Stimulated activated CD8-positive, alpha-beta memory T cell treated with anti-CD3 and anti-CD28 coated beads, Interleukin-15, amount 100 ng/mL, for 4 hours (primary cell): ENCODE measurements at regions not wholly inside any gene's neighbourhood (a gene's known extent, or its start where the extent isn't known, plus 50 kb on each side); places are given as distances from the start of the nearest gene placed in this dataset.

Experiments used
- DNase-seq, 2 donors: peaks; one replicate each; pipeline ENCODE4 v3.0.0-alpha.2; 2020; ENCODE audit warnings: low read depth in 2 of 2

DNA sequence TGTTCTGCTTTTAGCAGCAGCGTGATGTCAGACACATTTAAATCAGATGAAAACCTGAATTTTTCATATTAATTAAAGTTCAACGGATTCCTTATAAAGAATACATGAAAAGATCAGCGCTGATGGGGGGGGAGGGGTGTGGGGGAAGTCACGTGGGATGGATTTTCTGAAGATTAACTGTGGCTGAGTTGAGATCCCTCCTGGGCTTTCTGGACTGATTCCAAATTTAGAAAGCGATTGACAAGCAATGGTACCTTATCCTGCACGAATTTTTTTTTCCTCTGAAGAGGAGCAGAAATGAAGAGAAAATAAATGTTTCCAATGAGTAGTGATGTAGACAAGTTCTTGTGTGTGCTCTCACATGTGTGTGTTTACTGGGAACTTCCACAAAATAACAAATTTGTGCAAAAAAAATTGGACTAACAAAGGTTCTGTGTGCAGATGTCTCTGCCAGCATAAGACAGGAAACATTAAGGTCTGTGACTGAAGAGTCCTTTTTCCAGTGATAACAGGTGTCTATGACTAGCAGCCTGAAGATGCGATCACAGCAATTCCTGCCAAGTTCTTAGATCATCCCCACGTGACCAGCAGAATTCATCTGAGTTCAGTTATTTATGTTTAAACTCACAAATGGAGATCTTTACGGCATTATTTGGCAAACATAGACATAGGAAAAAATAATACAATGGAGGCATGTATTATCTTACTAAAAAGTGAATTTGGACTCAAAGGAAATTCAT is 585.2 kb upstream of the CELF2 start:
- no peak for DNase-seq

DNA sequence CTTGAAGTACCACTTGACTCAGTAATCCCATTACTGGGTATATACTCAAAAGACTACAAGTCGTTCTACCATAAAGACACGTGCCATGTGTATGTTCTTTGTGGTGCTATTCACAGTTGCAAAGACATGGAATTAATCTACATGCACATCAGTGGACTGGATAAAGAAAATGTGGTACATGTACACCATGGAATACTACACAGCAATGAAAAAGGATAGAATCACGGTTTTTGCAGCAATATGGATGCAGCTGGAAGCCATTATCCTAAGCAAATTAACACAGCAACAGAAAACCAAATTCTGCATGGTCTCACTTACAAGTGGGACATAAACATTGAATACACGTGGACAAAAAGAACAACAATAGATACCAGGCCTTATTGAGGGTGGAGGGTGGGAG is 583.4 kb upstream of the CELF2 start:
- no peak for DNase-seq

DNA sequence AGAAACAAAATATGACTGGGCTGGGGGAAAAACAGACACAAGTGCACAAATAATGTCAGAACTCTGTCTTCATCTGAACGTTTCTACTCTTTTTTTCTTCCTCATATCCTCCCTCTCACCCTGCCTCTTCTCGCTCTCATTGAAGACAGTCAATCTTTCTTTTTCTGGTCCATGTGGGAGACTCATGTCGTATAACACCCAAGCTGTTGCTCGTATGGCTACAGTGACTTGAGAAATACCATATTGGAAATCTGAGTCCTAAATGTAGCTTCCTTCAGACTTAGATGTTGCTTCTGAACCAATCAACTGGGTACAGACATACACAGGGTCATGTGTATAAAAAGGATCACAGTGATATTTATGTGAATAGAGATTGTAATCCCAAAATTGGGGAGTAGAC is 579.8 kb upstream of the CELF2 start:
- no peak for DNase-seq

DNA sequence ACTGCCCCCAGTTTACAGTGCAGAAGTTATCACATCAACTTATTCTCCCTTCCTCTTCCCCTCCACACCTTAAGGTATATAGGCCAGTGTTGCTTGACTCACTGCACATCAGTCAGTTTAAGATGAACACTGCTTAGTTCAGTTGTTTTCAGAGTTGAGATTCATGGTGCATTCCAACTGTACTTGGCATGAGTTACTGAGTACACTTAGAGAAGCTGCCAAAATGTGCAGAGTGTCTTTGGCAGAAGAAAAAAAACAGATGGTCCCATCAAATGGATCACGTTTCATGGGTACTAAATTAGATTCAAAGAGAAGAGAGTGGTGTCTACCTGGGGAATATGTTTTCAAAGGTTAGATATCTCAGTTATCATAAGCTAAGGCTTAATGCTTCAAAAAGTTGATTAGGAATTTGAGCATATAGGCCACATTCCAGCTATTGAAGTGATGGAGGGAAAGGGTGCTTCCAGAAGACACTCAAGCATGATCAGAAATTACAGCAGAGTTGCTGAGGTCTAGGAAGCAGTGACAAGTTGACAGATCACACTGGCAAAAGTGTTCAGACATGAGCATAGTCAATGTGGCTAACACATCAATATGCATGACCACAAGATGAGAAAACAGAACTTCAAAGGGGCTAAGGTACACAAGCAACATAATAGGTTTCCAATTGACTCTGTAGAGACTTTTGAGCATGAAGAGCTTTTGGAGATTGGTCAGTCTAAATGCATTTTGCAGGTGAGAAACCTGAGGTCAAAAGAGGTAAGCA is 579.2 kb upstream of the CELF2 start:
- DNase-seq: no peak

DNA sequence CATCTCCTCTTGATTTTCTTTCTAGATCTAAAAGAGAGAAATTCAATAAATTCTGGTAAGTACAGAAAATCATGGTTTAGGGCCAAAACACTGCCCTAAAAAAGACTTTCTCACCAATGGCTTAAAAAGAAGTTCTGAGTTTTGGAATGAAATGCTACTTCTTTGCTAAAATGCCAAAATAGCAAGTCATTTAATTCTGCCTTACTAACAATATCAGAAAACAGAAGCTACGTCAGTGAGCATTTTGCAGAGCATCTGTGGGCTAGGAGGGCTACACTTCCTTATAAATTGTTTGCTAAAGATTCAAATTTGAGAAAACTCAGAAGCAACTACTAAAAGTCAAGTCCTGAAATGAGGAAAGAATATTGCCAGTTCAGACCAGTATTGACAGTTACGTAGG is 560.8 kb upstream of the CELF2 start:
- no peak for DNase-seq

DNA sequence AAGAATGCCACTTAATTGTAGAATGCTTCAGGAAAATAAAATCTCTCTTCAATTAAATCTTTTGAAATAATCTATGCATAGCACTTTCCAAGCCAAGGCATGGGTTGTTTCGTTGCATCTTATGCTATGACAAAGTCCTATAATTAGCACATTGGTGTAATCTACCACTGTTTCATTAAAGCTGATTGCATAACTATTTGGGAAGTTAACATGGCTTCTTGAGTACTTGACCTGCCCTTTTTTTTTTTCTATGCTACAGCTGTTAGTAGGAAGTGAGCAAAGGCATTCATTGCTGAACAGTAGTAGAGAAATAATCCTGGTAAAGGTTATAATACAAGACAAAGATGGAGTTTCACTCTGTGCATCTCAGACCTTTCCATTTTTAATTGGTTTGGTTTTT is 557.2 kb upstream of the CELF2 start:
- no peak for DNase-seq

DNA sequence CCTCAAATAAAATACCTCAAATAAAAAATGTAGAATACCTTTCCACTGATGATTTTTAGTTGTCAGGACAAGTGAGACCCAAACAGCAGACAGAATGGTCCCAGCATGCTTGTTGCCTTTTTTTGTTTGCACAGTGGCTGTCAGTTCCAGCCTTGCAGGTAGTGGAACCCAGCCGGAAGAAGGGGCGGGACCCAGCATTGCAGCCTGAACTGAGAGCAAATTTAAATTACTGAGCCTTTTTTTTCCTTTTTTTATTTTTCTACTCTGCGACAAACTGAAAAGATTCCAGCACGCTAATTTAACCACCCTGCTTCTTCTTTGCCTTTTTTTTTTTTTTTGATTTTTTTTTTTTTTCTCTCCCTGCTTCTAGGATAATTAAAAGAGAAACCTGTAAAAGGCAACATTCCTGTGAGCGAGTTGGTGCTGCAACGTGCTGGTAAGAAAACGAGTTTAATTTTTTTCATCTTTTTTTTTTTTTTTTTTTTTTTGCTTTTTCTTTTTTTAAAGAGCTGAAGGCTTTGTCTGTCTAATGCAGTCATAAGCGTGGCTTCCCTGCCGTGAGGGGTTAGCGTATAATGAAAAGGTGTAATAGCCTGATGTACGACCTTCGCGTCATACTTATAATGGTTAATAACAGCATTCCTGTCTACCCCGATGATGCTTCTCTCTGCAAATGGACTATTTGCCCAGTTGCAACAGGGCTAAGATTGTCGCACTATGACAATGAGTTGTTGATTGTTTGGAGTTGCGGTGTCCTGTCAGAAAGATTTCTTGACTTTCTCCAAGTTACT is 555.3 kb upstream of the CELF2 start:
- no peak for DNase-seq

DNA sequence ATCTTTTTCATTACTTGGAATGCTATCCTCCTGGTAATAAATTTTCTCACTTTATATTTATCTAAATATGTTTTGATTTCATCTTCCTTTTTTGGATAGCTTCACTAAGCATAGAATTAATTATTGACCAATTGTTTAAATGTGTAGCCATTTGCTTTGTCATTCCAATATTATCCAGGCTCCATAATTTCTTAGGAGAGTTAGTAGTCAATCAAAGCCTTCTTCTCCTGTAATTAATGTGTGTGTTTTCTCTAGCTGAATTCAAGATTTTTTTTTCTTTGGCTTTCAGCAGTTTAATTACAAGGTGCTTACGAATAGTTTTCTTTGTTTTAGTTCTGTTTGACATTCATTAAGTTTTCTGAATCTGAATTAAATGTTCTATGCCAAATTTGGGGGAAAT is 545.9 kb upstream of the CELF2 start:
- DNase-seq: no peak

DNA sequence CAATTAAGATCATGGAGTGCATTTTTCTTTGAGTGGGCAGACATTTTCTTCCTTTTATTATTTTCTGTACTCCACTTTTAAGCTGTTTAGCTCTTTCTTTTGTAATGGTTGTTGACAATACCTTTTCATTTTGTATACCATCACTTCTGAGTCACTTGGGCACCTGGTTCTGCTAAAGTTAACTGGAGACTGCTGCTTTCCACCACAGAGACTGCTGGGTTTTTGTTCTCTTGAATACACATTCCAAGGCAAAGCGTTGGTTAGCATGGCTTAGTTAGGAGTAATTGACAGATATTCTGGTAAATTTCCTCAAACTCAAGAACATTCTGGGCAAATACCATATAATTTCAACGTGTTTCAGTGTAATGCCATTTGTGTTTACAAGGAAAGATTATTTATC is 541.9 kb upstream of the CELF2 start:
- no peak for DNase-seq

DNA sequence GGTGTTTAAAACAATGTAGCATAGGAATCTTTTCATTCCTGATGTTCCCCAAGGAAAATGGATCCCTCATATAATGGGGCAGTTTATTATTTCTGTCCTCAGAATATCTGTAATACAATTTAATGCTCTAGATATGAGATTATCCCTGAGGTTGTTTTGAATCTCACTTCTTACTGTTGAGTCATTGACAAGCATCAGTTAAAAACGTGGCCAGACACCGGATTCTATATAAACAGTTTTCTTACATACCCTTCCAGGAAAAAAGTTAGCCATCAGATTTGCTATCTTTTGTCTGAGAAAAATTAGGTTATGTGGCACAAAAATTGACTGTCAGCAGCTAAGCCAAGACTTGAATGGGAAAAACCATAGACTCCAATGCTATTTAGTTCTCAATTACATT is 539.8 kb upstream of the CELF2 start:
- no peak for DNase-seq

DNA sequence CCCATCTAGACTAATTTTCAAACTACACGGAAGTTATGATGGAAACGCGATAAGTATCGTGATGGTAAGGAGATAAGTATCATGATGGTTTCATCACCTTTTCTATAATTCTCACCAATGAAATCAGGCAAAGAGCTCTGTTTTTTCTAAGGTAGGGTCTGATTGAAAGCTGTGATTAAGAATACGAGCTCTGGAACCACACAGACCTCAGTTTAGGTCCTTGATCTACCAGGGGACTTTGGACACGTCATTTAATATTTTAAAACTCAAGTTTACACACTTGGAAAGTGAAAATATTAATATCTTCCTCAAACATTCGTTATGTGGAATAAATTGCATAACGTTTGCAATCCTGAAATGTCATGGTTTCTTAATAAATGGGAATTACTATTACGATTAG is 538.2 kb upstream of the CELF2 start:
- DNase-seq: no peak

DNA sequence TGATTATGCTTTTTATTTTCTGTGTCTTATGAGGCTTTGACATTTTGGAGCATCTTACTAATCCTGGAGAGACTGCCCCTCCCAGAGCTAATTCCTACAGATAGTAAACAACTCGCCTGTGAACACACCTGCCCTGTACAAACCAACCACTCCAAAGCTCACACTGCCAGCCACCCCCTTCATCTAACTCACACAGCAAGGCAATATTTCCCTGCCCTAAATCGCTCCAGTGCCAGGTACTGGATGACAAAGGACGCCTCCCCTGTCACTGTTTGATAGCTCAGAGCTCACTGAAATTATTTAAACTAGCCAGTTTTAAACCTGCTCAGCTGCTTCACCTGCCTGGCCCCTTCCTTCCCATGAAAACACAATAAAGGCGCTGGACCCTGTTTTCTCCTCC is 535.1 kb upstream of the CELF2 start:
- no peak for DNase-seq

DNA sequence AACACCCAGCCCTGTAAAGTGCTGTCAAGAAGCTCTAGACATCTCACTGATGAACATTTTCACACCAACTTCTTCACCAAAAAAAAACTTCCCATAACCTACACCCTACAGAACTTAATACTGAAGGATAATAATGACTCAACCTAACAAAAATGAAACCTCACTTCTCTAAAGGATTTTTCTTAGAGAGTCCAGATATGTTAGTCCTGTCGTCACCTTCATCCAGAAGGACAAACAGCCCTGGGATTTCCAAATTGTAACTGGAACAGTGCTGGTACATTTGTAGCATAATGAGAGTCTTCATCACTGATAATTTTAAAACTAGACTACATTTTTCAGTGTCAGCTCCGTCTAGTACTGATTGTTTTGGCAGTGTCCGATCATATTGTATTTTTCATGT is 528.6 kb upstream of the CELF2 start:
- DNase-seq: no peak

DNA sequence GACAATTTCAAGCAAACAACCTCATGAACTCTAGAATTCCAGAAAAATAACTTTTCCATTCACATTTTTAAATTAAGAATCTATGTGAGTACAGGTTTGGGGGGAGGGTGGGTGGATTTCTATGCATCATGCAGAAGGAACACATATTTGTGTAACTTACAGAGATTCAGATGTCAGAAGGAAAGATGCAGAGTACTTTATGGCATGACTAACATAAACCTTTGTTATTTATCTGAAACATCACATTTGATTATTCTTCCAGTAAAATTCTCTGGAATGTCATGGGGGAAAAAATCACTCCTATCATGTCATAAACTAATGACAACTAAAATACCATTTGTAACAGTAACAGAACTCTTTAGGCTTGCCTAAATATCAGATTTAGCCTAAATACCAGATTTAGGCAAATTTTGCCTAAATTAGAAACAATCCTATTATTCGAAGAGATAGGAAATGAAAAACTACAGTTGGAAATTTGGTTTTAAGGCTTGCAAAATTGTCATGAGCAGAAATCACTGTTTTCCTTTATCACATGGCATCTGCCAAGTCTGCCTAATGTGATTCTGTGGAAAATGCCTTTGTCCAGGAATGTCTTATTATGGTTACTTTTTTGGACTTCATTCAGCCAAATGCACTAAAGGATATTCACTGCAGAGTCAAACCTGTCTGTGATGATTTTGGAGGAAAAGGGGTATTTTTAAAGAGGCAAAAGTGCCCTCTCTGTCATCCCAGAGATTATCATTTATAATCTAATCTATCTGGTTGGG is 527.7 kb upstream of the CELF2 start:
- no peak for DNase-seq

DNA sequence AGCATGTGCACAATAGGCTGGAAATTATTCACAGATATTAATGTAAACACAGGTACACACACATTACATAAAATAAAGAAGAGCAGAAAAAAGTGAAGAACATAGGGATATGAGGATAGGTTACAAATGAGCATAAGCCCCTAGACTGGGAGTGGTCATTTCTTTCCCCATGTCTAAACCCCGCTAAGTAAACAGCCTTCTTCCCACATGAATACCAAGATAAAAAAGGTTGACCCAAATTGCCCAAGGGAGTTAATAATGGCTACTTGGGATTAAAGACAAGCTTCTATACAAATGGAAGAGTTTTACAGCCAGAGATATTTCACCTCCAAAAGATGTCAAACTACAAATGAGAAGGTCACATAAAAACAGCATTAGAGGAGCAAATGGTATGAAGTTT is 527.1 kb upstream of the CELF2 start:
- DNase-seq: no peak

DNA sequence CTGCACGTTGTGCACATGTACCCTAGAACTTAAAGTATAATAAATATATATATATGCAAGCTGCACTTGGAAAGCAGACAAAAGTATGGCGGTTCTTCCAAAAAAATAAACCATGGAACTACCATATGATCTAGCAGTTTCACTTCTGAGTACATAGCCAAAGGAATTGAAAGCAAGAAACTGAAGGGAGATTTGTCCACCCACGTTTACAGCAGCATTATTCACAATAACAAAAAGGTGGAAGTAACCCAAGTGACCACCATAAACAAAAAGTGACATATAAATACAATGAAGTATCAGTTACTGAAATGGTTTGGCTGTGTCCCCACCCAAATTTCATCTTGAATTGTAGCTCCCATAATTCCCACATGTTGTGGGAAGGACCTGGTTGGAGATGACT is 525.3 kb upstream of the CELF2 start:
- DNase-seq: no peak

DNA sequence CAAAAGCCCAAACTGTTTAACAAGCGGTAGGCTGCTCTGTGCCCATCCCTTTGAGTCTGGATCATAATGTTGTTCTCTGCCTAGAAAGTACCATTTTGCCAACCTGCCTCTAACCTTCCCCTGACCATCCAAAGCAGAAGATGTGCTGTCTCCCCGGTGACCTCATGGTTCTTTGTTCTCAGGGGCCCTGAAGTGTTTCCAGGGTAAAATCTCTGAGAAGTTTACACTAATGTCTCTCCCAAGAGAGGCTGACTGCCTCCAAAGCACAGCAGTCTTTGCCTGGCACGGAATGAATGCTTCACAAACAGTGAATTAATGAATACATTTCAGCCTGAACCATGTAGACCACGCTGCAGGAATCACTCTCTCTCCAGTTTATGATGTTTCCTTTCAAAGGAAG is 523.8 kb upstream of the CELF2 start:
- DNase-seq: no peak

DNA sequence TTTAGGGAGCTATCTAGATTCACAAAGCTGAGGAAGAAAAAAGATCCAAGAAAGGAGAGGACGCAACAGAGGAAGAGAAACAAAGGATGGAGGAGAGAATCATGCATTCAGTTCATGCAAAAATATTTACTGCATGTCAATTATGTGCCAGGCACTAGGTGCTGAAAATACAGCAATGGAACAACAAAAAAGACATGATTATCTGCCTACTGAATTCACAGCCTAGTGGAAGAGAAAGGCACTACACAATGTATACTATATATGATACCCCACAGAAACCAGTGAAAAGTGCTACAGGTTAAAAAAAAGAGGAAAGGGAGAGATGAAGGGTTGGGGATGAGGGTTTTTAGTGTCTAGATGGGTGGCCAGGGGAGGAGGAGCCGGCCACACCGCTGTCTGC is 520.4 kb upstream of the CELF2 start:
- no peak for DNase-seq

DNA sequence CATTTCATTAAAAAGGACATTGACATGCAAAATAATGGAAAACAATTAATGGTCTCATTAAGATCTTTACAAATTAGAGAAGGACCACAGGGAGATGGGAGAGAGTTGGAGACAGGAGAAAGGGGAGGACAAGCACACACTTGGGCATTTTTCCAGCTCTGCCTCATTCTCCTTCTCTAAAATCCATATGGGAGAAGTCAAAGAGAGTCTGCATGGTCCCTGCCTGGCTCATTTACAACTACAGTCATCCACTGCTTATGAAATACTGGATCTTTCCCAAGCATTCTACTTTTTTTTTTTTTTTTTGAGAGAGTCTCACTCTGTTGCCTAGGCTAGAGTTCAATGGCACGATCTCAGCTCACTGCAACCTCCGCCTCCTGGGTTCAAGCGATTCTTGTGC is 518.9 kb upstream of the CELF2 start:
- DNase-seq: no peak

DNA sequence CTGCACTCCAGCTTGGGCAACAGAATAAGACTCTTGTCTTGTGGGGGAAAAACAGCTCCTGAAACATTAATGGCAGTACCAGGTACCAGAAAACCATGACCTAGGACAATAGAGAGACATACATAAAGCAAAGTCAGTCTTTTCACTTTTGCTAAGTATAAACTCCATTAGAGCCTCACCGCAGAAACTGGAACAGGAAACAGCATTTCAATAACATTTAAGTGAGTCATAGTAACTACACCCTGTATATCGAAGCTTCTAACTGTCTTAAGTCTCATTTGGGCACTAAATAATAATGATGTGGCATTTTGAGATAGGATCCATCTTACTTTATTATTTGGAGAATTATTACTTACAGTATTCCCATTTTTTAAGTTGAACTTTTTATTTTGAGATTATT is 517.8 kb upstream of the CELF2 start:
- DNase-seq: no peak

DNA sequence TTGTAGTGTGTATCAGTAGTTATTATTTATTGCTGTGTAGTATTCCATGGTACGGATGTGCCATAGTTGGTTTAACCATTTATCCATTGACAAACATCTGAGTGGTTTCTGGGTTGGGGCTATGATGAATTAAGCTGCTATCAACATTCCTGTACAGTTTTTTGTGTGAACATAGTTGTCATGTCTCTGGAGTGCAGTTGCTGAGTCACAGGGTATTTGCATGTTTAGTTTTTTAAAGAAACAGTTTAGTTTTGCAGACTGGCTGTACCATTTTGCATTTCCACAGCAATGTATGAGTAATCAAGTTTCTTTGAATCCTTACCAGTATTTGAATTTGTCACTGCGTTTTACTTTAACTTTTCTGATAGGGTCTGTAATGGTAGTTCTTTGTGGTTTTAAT is 516.7 kb upstream of the CELF2 start:
- no peak for DNase-seq

DNA sequence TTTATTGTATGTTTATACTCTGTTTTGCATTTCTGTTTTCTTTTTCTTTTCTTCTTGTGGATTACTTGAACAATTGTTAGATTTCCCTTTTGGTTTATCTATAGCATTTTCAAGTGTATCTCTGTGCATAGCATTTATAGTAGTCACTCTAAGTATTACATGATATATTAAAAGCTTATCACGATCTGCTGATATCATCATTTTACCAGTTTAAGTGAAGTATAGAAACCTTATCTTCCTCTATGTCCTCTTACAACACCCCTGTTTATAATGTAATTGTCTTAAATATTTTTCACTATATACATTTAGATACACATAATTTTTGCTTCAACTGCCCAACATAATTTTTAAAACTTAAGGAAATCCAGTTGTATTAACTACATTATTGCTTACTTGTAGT is 513.9 kb upstream of the CELF2 start:
- DNase-seq: no peak
